ENCODE measurements at regions not wholly inside any gene's neighbourhood (a gene's known extent, or its start where the extent isn't known, plus 50 kb on each side); places are given as distances from the start of the nearest gene placed in this dataset.

DNA sequence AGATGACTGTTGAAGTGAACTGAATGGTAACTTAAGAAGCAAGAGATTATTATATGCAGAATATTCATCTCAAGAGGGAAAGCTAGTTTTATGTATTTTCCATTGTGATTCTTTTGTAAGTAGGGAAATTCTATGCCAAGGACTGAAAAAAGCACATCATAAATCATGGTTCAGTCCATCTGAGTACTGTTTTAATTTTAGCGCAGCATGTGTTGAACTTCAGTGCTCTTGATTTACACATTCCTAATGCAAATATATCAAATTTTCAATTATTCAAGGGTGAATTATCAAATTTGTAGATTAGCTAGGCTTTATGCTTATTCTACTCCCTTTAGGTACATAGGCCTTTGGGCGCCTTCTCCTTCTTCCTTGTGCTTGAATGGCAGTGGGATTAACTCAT is 50.3 kb upstream of the TCF12 start:
- Histone ChIP-seq H3K27me3 (ENCODE audit: insufficient read depth, low read length) (no peaks in the 10 kb centered on the region), H3K4me2 (ENCODE audit: insufficient read depth, low read length) (no peak overlapping the region), H3K9me3 (ENCODE audit: low read depth, low read length) (no peaks in the 10 kb centered on the region), H3K4me3 (ENCODE audit: insufficient read depth, low read length) (no peak overlapping the region), H3K4me1 (ENCODE audit: insufficient read depth, low read length) (peaks cover 8% of the 10 kb centered on the region), H3K27ac (ENCODE audit: low read depth, low read length) (no peak overlapping the region), H3K79me2 (ENCODE audit: insufficient read depth, low read length) (no peaks in the 10 kb centered on the region), H2AFZ (ENCODE audit: low read length) (no peak overlapping the region), H4K20me1 (ENCODE audit: insufficient read depth, low read length) (no peaks in the 10 kb centered on the region), H3K36me3 (ENCODE audit: insufficient read depth, low read length) (no peaks in the 10 kb centered on the region)
- TF ChIP-seq, protein P1, sequence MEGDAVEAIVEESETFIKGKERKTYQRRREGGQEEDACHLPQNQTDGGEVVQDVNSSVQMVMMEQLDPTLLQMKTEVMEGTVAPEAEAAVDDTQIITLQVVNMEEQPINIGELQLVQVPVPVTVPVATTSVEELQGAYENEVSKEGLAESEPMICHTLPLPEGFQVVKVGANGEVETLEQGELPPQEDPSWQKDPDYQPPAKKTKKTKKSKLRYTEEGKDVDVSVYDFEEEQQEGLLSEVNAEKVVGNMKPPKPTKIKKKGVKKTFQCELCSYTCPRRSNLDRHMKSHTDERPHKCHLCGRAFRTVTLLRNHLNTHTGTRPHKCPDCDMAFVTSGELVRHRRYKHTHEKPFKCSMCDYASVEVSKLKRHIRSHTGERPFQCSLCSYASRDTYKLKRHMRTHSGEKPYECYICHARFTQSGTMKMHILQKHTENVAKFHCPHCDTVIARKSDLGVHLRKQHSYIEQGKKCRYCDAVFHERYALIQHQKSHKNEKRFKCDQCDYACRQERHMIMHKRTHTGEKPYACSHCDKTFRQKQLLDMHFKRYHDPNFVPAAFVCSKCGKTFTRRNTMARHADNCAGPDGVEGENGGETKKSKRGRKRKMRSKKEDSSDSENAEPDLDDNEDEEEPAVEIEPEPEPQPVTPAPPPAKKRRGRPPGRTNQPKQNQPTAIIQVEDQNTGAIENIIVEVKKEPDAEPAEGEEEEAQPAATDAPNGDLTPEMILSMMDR (IDR thresholded peaks at IDR 0.05; ENCODE audit: extremely low read depth, low read depth, low read length), result no peak
- DNase-seq (ENCODE audit: insufficient read length, low spot score, missing footprints), result no peak

DNA sequence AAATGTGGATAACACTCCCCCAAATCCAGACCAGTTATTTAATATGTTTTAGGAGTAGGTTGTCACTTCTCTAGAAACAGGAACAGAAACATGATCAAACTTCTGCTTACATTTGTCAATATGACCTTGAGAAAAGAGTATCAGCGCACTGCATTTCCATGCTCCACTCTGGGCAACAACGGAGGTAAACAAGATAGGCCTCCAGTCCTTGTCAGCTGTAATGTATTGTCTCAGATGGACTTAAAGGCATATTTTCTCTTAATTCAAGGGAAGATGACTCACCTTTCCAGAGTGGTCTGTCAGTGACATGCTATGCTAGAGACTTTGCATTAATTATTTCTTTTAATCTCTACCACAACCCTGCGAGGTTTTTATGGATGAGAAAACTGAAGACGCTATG is 51.6 kb upstream of the TCF12 start:
- Histone ChIP-seq H3K4me3 (ENCODE audit: insufficient read depth, low read length) (no peak overlapping the region), H3K4me1 (ENCODE audit: insufficient read depth, low read length) (peaks cover 8% of the 10 kb centered on the region), H3K36me3 (ENCODE audit: insufficient read depth, low read length) (no peaks in the 10 kb centered on the region), H3K27ac (ENCODE audit: low read depth, low read length) (no peak overlapping the region), H3K27me3 (ENCODE audit: insufficient read depth, low read length) (no peaks in the 10 kb centered on the region), H3K79me2 (ENCODE audit: insufficient read depth, low read length) (no peaks in the 10 kb centered on the region), H3K4me2 (ENCODE audit: insufficient read depth, low read length) (no peak overlapping the region), H4K20me1 (ENCODE audit: insufficient read depth, low read length) (no peaks in the 10 kb centered on the region), H3K9me3 (ENCODE audit: low read depth, low read length) (no peaks in the 10 kb centered on the region), H2AFZ (ENCODE audit: low read length) (no peak overlapping the region)
- TF ChIP-seq, protein P1 (IDR thresholded peaks at IDR 0.05; ENCODE audit: extremely low read depth, low read depth, low read length), result no peak
- no peak for DNase-seq (ENCODE audit: insufficient read length, low spot score, missing footprints)

GRCh38 chr15:56857828-56858227 is 60.6 kb upstream of the TCF12 start:
- H2AFZ ChIP-seq (ENCODE audit: low read length), result no peak overlapping the region
- H3K27ac ChIP-seq (ENCODE audit: low read depth, low read length), result no peak overlapping the region
- no peak overlapping the region for H3K4me2 ChIP-seq (ENCODE audit: insufficient read depth, low read length)
- H3K4me1 ChIP-seq (ENCODE audit: insufficient read depth, low read length), result no peaks in the 10 kb centered on the region
- H3K79me2 ChIP-seq (ENCODE audit: insufficient read depth, low read length), result no peaks in the 10 kb centered on the region
- TF ChIP-seq, protein P1 (IDR thresholded peaks at IDR 0.05; ENCODE audit: extremely low read depth, low read depth, low read length), result no peak
- no peaks in the 10 kb centered on the region for H4K20me1 ChIP-seq (ENCODE audit: insufficient read depth, low read length)
- no peaks in the 10 kb centered on the region for H3K9me3 ChIP-seq (ENCODE audit: low read depth, low read length)
- no peaks in the 10 kb centered on the region for H3K36me3 ChIP-seq (ENCODE audit: insufficient read depth, low read length)
- no peak for DNase-seq (ENCODE audit: insufficient read length, low spot score, missing footprints)
- H3K27me3 ChIP-seq (ENCODE audit: insufficient read depth, low read length), result no peaks in the 10 kb centered on the region
- no peak overlapping the region for H3K4me3 ChIP-seq (ENCODE audit: insufficient read depth, low read length)

DNA sequence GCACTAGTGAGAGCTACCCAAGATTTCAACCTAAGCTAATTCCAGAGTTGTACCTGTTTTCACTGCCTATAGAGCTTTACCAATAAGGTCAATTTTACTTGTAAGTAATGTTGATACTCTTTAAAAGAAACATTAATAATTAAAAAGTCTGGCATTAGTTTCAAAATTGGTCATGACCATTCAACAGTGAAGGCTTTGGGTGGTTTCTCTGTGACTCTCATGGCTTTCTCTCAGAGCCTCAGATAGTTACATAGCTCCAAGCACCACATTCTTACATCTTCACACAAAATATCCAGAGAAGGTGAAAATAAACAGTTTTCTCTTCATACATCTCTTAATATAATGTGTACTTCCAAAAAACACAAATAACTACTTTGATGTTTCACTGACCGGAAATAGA is 61.5 kb upstream of the TCF12 start:
- DNase-seq (ENCODE audit: insufficient read length, low spot score, missing footprints), result no peak
- Histone ChIP-seq H3K27me3 (ENCODE audit: insufficient read depth, low read length) (no peaks in the 10 kb centered on the region), H3K36me3 (ENCODE audit: insufficient read depth, low read length) (no peaks in the 10 kb centered on the region), H3K4me3 (ENCODE audit: insufficient read depth, low read length) (no peak overlapping the region), H3K4me2 (ENCODE audit: insufficient read depth, low read length) (no peak overlapping the region), H4K20me1 (ENCODE audit: insufficient read depth, low read length) (no peaks in the 10 kb centered on the region), H3K27ac (ENCODE audit: low read depth, low read length) (no peak overlapping the region), H3K9me3 (ENCODE audit: low read depth, low read length) (no peaks in the 10 kb centered on the region), H3K79me2 (ENCODE audit: insufficient read depth, low read length) (no peaks in the 10 kb centered on the region), H3K4me1 (ENCODE audit: insufficient read depth, low read length) (no peaks in the 10 kb centered on the region), H2AFZ (ENCODE audit: low read length) (no peak overlapping the region)
- TF ChIP-seq, protein P1 (IDR thresholded peaks at IDR 0.05; ENCODE audit: extremely low read depth, low read depth, low read length), result no peak
